Ovary (tissue), 3 donors: ENCODE measurements at regions not wholly inside any gene's neighbourhood (a gene's known extent, or its start where the extent isn't known, plus 50 kb on each side); places are given as distances from the start of the nearest gene placed in this dataset.

Experiments
- EP300 ChIP-seq: sonication (generic); formaldehyde crosslinking; IDR thresholded peaks from one replicate; pipeline ENCODE4 v1.6.1; 2017; ENCODE audit warnings: antibody characterized with exemption
- POLR2A ChIP-seq: fragments of 450-650 bp; IDR thresholded peaks from one replicate; pipeline ENCODE4 v1.6.1; 2017; ENCODE audit warnings: antibody characterized with exemption, mild to moderate bottlenecking, moderate library complexity
- TF ChIP-seq, protein P1 (sequence below), 3 donors: fragments of 450-650 bp in 2 of 3; fragments of 200-600 bp in 1 of 3; IDR thresholded peaks; one replicate each; pipeline versions ENCODE4 v1.5.1 to v1.8.0; 2016 to 2022; ENCODE audit warnings: antibody characterized with exemption in 3 of 3, mild to moderate bottlenecking in 1 of 3
- donor health status: DM: no; HTN: no; CAD: no.

DNA sequence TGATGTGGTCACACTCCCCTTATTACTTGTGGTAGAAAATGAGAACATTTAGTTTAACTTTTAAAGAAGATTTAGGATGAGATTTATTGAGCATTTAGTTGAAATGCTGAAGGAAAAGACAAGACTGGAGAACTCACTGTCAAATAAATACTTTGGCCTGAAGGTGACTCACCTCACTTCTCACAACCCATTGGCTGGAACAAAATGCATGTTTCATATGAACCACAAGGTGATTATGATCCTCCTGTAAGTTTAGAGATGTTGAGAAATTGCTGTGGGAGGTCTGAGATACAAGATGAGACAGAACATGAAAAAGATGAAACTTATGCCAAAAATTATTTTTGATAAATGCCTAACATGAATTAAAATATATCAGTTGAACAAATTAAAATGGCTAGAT is 1004.5 kb downstream of the SOCS6 start:
- TF ChIP-seq, protein P1, sequence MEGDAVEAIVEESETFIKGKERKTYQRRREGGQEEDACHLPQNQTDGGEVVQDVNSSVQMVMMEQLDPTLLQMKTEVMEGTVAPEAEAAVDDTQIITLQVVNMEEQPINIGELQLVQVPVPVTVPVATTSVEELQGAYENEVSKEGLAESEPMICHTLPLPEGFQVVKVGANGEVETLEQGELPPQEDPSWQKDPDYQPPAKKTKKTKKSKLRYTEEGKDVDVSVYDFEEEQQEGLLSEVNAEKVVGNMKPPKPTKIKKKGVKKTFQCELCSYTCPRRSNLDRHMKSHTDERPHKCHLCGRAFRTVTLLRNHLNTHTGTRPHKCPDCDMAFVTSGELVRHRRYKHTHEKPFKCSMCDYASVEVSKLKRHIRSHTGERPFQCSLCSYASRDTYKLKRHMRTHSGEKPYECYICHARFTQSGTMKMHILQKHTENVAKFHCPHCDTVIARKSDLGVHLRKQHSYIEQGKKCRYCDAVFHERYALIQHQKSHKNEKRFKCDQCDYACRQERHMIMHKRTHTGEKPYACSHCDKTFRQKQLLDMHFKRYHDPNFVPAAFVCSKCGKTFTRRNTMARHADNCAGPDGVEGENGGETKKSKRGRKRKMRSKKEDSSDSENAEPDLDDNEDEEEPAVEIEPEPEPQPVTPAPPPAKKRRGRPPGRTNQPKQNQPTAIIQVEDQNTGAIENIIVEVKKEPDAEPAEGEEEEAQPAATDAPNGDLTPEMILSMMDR (IDR thresholded peaks at IDR 0.05): no peak
- TF ChIP-seq POLR2A: no peak
- no peak for TF ChIP-seq EP300
